ENCODE measurements at regions not wholly inside any gene's neighbourhood (a gene's known extent, or its start where the extent isn't known, plus 50 kb on each side); places are given as distances from the start of the nearest gene placed in this dataset.

GRCh38 chr5:136724161-136724560 lies 358.8 kb upstream of the TRPC7 start (continued):
- no peak for TF ChIP-seq ZNF331 (CRISPR knock-in tag; IDR thresholded peaks at IDR 0.05; ENCODE audit: low read depth)
- TF ChIP-seq NANOG (IDR thresholded peaks at IDR 0.05; ENCODE audit: borderline replicate concordance) = no peak
- no peak for TF ChIP-seq ZNF462 (CRISPR knock-in tag; IDR thresholded peaks at IDR 0.05)
- TF ChIP-seq POLR2AphosphoS5 (IDR thresholded peaks at IDR 0.05; ENCODE audit: low read depth) = no peak

- Histone ChIP-seq H3K4me1 (ENCODE audit: insufficient read depth) (peaks cover 7% of the 10 kb centered on the region; the same call in 1 of the 2 replicates), H3K4me2 (no peak overlapping the region), H3K27me3 (ENCODE audit: insufficient read depth) (no peaks in the 10 kb centered on the region), H3F3A (replicated peaks; ENCODE audit: low read depth) (no peaks in the 10 kb centered on the region), H3K79me2 (replicated peaks; ENCODE audit: insufficient read depth) (no peaks in the 10 kb centered on the region), H4K20me1 (replicated peaks; ENCODE audit: insufficient read depth) (no peaks in the 10 kb centered on the region), H2AFZ (no peak overlapping the region), H3K36me3 (ENCODE audit: insufficient read depth) (no peaks in the 10 kb centered on the region), H3K9me2 (ENCODE audit: insufficient read depth) (peaks cover 14% of the 10 kb centered on the region), H3K27ac (ENCODE audit: low read depth) (no peak overlapping the region), H3K4me3 (no peak overlapping the region)
- Mint-ChIP-seq H3K4me3 (no peak overlapping the region), H3K9me3 (no peaks in the 10 kb centered on the region; the same call in 2 of the 3 replicates), H3K27ac (no peak overlapping the region), H3K27me3 (ENCODE audit: insufficient read depth, low read depth, poor library complexity) (peaks cover 2% of the 10 kb centered on the region), H3K4me1 (peaks cover 5% of the 10 kb centered on the region), H3K36me3 (ENCODE audit: low read depth) (no peaks in the 10 kb centered on the region)
- DNase-seq (ENCODE audit: low spot score) (no peak), ATAC-seq (no peak)
- TF ChIP-seq ETS1 (IDR thresholded peaks at IDR 0.05) (no peak), REST (IDR thresholded peaks at IDR 0.05; ENCODE audit: unreplicated experiment) (no peak), POLR2AphosphoS5 (IDR thresholded peaks at IDR 0.05; ENCODE audit: low read depth) (no peak), EZH2 (IDR thresholded peaks at IDR 0.05; ENCODE audit: low read depth, unreplicated experiment) (no peak), CTCF (conservative IDR thresholded peaks at IDR 0.05; ENCODE audit: low read depth in 2 of 2) (no peak), EZH2phosphoT487 (IDR thresholded peaks at IDR 0.05; ENCODE audit: unreplicated experiment) (no peak), JUNB (IDR thresholded peaks at IDR 0.05; ENCODE audit: unreplicated experiment) (no peak), ZNF114 (CRISPR knock-in tag; IDR thresholded peaks at IDR 0.05) (no peak), ZNF331 (CRISPR knock-in tag; IDR thresholded peaks at IDR 0.05; ENCODE audit: low read depth) (no peak), NANOG (IDR thresholded peaks at IDR 0.05; ENCODE audit: borderline replicate concordance) (no peak), STAT1 (IDR thresholded peaks at IDR 0.05; ENCODE audit: unreplicated experiment) (no peak), CREB1 (CRISPR knock-in tag; IDR thresholded peaks at IDR 0.05; ENCODE audit: low read depth) (no peak)
These were observed 357.2 kb upstream of the TRPC7 start for GRCh38 chr5:136722581-136722980.

All from GM23338 (cell line).